IMR-90 (cell line): ENCODE measurements at regions not wholly inside any gene's neighbourhood (a gene's known extent, or its start where the extent isn't known, plus 50 kb on each side); places are given as distances from the start of the nearest gene placed in this dataset.

Experiments
- ATAC-seq: fragments of 200-7000 bp; cut with Tn5 transposase; 2 replicates; pipeline ENCODE4 v1.9.1; 2020; ENCODE audit warnings: low read depth, mild to moderate bottlenecking, moderate library complexity
- BruUV-seq: library from RNA; stranded (reverse); fragments of 400-500 nt; replicated peaks from 2 replicates; lab custom pipeline; 2021; lab: Mats Ljungman, UMichigan
- CTCF ChIA-PET: fragments of 300-600 bp; formaldehyde crosslinking; extraction: SDS; loops from one replicate; lab custom pipeline; 2021; ENCODE audit warnings: antibody characterized with exemption; lab: Yijun Ruan, JAX
- POLR2A ChIA-PET: fragments of 300-600 bp; sonication (Branson Sonifier 250); formaldehyde crosslinking; loops from one replicate; lab custom pipeline; 2022; ENCODE audit warnings: antibody characterized with exemption; ENCODE audit not compliant: unreplicated experiment; lab: Charles Lee
- DNase-seq: peaks from one replicate; pipeline ENCODE4 v3.0.0; 2013
- H2AFZ ChIP-seq: replicated peaks from 2 replicates; pipeline ENCODE3; 2013; ENCODE audit warnings: low read length, mild to moderate bottlenecking; ENCODE audit not compliant: poor library complexity
- H2AK5ac ChIP-seq: 2 replicates; pipeline ENCODE4 v1.6.1; 2013; ENCODE audit warnings: low read depth, low read length, inconsistent platforms
- H2AK9ac ChIP-seq: replicated peaks from 2 replicates; pipeline ENCODE3; 2013; ENCODE audit warnings: mild to moderate bottlenecking, low read depth, low read length, moderate library complexity; ENCODE audit not compliant: poor library complexity
- H2BK120ac ChIP-seq: 2 replicates; pipeline ENCODE4 v1.6.1; 2013; ENCODE audit warnings: low read depth, low read length, inconsistent platforms
- H2BK15ac ChIP-seq: 3 replicates; pipeline ENCODE4 v1.6.1; 2013; ENCODE audit warnings: low read depth, low read length, inconsistent platforms
- H2BK20ac ChIP-seq: 2 replicates; pipeline ENCODE4 v1.6.1; 2013; ENCODE audit warnings: low read depth, mild to moderate bottlenecking, inconsistent platforms, low read length, moderate library complexity
- H2BK5ac ChIP-seq: 2 replicates; pipeline ENCODE4 v1.6.1; 2013; ENCODE audit warnings: mild to moderate bottlenecking, low read depth, low read length, inconsistent platforms; ENCODE audit not compliant: poor library complexity, severe bottlenecking
- H3K14ac ChIP-seq: replicated peaks from 2 replicates; pipeline ENCODE4 v1.6.1; 2013; ENCODE audit warnings: low read depth, low read length, inconsistent platforms
- H3K18ac ChIP-seq: 2 replicates; pipeline ENCODE4 v1.6.1; 2013; ENCODE audit warnings: low read depth, low read length, control low read depth
- H3K23ac ChIP-seq: 2 replicates; pipeline ENCODE4 v1.6.1; 2013; ENCODE audit warnings: low read depth, low read length, inconsistent platforms
- H3K27ac ChIP-seq: 2 replicates; pipeline ENCODE4 v1.5.1; 2013; ENCODE audit warnings: mild to moderate bottlenecking, control low read depth, low read length; ENCODE audit not compliant: insufficient read depth
- H3K27me3 ChIP-seq: 2 replicates; pipeline ENCODE4 v1.6.1; 2013; ENCODE audit warnings: low read length; ENCODE audit not compliant: control insufficient read depth, insufficient read depth
- H3K36me3 ChIP-seq: 2 replicates; pipeline ENCODE4 v1.6.1; 2013; ENCODE audit warnings: low read length, mixed read lengths; ENCODE audit not compliant: control insufficient read depth, insufficient read depth
- H3K4ac ChIP-seq: 2 replicates; pipeline ENCODE4 v1.6.1; 2013; ENCODE audit warnings: low read depth, low read length, inconsistent platforms
- H3K4me1 ChIP-seq: 2 replicates; pipeline ENCODE4 v1.6.1; 2013; ENCODE audit warnings: low read length, mixed read lengths; ENCODE audit not compliant: control insufficient read depth, insufficient read depth
- H3K4me2 ChIP-seq: 2 replicates; pipeline ENCODE4 v1.6.1; 2013; ENCODE audit warnings: low read depth, mild to moderate bottlenecking, control low read depth, low read length, moderate library complexity
- H3K4me3 ChIP-seq: 2 replicates; pipeline ENCODE4 v1.5.1; 2013; ENCODE audit warnings: low read depth, mild to moderate bottlenecking, control low read depth, low read length, moderate library complexity; ENCODE audit not compliant: insufficient read depth
- H3K56ac ChIP-seq: 2 replicates; pipeline ENCODE4 v1.6.1; 2013; ENCODE audit warnings: low read length, inconsistent platforms; ENCODE audit not compliant: insufficient read depth; ENCODE audit errors: extremely low read depth
- H3K79me1 ChIP-seq, 2 experiments: 2 replicates each; pipeline ENCODE4 v1.6.1; 2013; ENCODE audit warnings: low read length in 2 of 2, inconsistent platforms in 1 of 2, low read depth in 1 of 2
- H3K9ac ChIP-seq: 2 replicates; pipeline ENCODE4 v1.6.1; 2013; ENCODE audit warnings: low read depth, low read length, control low read depth
- H3K9me1 ChIP-seq: 2 replicates; pipeline ENCODE4 v1.6.1; 2013; ENCODE audit warnings: low read length, inconsistent platforms; ENCODE audit not compliant: insufficient read depth
- H3K9me3 ChIP-seq: 2 replicates; pipeline ENCODE4 v1.6.1; 2013; ENCODE audit warnings: low read length; ENCODE audit not compliant: control insufficient read depth, insufficient read depth
- H4K20me1 ChIP-seq: 2 replicates; pipeline ENCODE4 v1.6.1; 2013; ENCODE audit warnings: low read length, inconsistent platforms; ENCODE audit not compliant: insufficient read depth
- H4K5ac ChIP-seq: 2 replicates; pipeline ENCODE4 v1.6.1; 2013; ENCODE audit warnings: mild to moderate bottlenecking, low read depth, low read length, control low read depth
- H4K8ac ChIP-seq, 2 experiments: 2 replicates each; pipeline ENCODE4 v1.6.1; 2013; ENCODE audit warnings: low read depth in 2 of 2, low read length in 2 of 2, control low read depth in 1 of 2, inconsistent platforms in 1 of 2
- H4K91ac ChIP-seq: 2 replicates; pipeline ENCODE4 v1.6.1; 2013; ENCODE audit warnings: low read depth, low read length, inconsistent platforms; ENCODE audit not compliant: insufficient read depth
- ELK1 ChIP-seq: fragments of 150-350 bp; IDR thresholded peaks from 2 replicates; pipeline ENCODE4 v1.6.1; 2016; ENCODE audit warnings: low read depth, mild to moderate bottlenecking, low read length, moderate library complexity, borderline replicate concordance
- FOS ChIP-seq: fragments of 150-350 bp; IDR thresholded peaks from 2 replicates; pipeline ENCODE4 v1.6.1; 2016; ENCODE audit warnings: low read depth, low read length
- MAZ ChIP-seq: IDR thresholded peaks from 2 replicates; pipeline ENCODE4 v1.6.1; 2012; ENCODE audit warnings: low read depth, mild to moderate bottlenecking, low read length, improper control_type of control experiment, moderate library complexity, borderline replicate concordance
- NFE2L2 ChIP-seq: fragments of 150-350 bp; IDR thresholded peaks from 2 replicates; pipeline ENCODE4 v1.6.1; 2016; ENCODE audit warnings: low read depth, mild to moderate bottlenecking, low read length
- RFX5 ChIP-seq: IDR thresholded peaks from 2 replicates; pipeline ENCODE4 v1.8.0; 2012; ENCODE audit warnings: low read depth, mild to moderate bottlenecking, low read length, moderate library complexity
- SMC3 ChIP-seq: fragments of 150-350 bp; IDR thresholded peaks from 2 replicates; pipeline ENCODE4 v1.6.1; 2016; ENCODE audit warnings: low read depth, mild to moderate bottlenecking, antibody characterized with exemption, low read length, moderate library complexity
- WGBS, 2 experiments: methylation state at CpG; one replicate each; pipeline versions ENCODE4 v1.1.5 to v1.1.7; 2013; ENCODE audit warnings: missing lambda C conversion rate in 2 of 2; ENCODE audit not compliant: insufficient read length in 1 of 2; ENCODE audit errors: extremely low coverage in 2 of 2; 5-methylcytosine and 5-hydroxymethylcytosine counted together
- dilution Hi-C: fragments of 300-500 bp; cut with HindIII; formaldehyde crosslinking; loops from one replicate; pipeline ENCODE4 v1.14.3; 2018; ENCODE audit warnings: low sequenced_read_pairs; ENCODE audit not compliant: unreplicated experiment
- in situ Hi-C: fragments of 300-500 bp; cut with MboI; formaldehyde crosslinking; loops from 3 replicates; pipeline ENCODE4 v1.14.3; 2019; ENCODE audit warnings: low sequenced_read_pairs, inconsistent platforms, mixed read lengths
- intact Hi-C: fragments of 100-400 bp; cut with micrococcal nuclease; formaldehyde crosslinking; loops from 2 replicates; pipeline ENCODE4 v1.10.0; 2022

GRCh38 chr1:88296227-88296626, 387.8 kb upstream of the PKN2 start:
- BruUV-seq, result no TSS peak
- intact Hi-C loops, result no loop called here
- H3K4me1 ChIP-seq, result no peaks in the 10 kb centered on the region
- no peak overlapping the region for H3K4me3 ChIP-seq
- H3K27ac ChIP-seq, result no peak overlapping the region
- in situ Hi-C loops, result loop anchor here (10.0 kb wide), 1 partner anchor 1161 kb away; no protein-coding TSS in a partner anchor
- no peak overlapping the region for H4K5ac ChIP-seq
- no peaks in the 10 kb centered on the region for H4K20me1 ChIP-seq
- DNase-seq (no peak), ATAC-seq (no peak)
- dilution Hi-C loops, result no loop called here
- no peak overlapping the region for H3K4ac ChIP-seq
- no peaks in the 10 kb centered on the region for H3K9me3 ChIP-seq
- no peak overlapping the region for H2BK20ac ChIP-seq
- no peaks in the 10 kb centered on the region for H3K27me3 ChIP-seq
- no peak overlapping the region for H2AK9ac ChIP-seq
- WGBS, 2 experiments, result no CpG with 5 or more reads among the region's 2 CpGs
- no peak overlapping the region for H2BK15ac ChIP-seq
- H3K23ac ChIP-seq, result no peak overlapping the region
- no peak overlapping the region for H2BK120ac ChIP-seq
- no peaks in the 10 kb centered on the region for H3K36me3 ChIP-seq
- TF ChIP-seq MAZ, result no peak
- TF ChIP-seq RFX5, result no peak
- TF ChIP-seq NFE2L2, result no peak
- no peak for TF ChIP-seq ELK1
- TF ChIP-seq FOS, result no peak
- TF ChIP-seq SMC3, result no peak
- no peak overlapping the region for H2AFZ ChIP-seq
- POLR2A ChIA-PET, result no interaction called here
- no peaks in the 10 kb centered on the region for H3K79me1 ChIP-seq
- CTCF ChIA-PET, result no interaction called here
- H4K8ac ChIP-seq, result no peak overlapping the region
- H3K14ac ChIP-seq, result no peak overlapping the region
- no peak overlapping the region for H3K9ac ChIP-seq
- no peak overlapping the region for H3K18ac ChIP-seq
- no peak overlapping the region for H3K4me2 ChIP-seq
- no peak overlapping the region for H2AK5ac ChIP-seq
- H4K91ac ChIP-seq, result no peak overlapping the region
- H2BK5ac ChIP-seq, result no peak overlapping the region
- H3K56ac ChIP-seq, result no peak overlapping the region
- no peaks in the 10 kb centered on the region for H3K9me1 ChIP-seq
